H1 (cell line): ENCODE measurements at regions not wholly inside any gene's neighbourhood (a gene's known extent, or its start where the extent isn't known, plus 50 kb on each side); places are given as distances from the start of the nearest gene placed in this dataset.

ENCODE experiments used
- CTCF ChIA-PET: fragments of 300-600 bp; sonication (Branson Sonifier 250); formaldehyde crosslinking; loops from one replicate; lab custom pipeline; 2021; ENCODE audit not compliant: partially characterized antibody; lab: Charles Lee
- POLR2A ChIA-PET: fragments of 300-600 bp; sonication (Branson Sonifier 250); formaldehyde crosslinking; loops from one replicate; lab custom pipeline; 2021; ENCODE audit warnings: inconsistent platforms; ENCODE audit not compliant: partially characterized antibody; lab: Charles Lee
- DNase-seq, 2 experiments: peaks; one replicate each; pipeline versions ENCODE4 v3.0.0 to v3.0.0-alpha.2; 2010 to 2022; ENCODE audit warnings: low spot score in 2 of 2, low read depth in 1 of 2, mixed read lengths in 1 of 2
- FAIRE-seq: peaks from 2 replicates; lab custom pipeline; 2011; peaks lifted over from hg19 to GRCh38; lab: Jason Lieb, UNC
- H2AFZ ChIP-seq: 2 replicates; pipeline ENCODE4 v1.8.1; 2012; ENCODE audit warnings: low read length, inconsistent platforms
- H2AK5ac ChIP-seq: 2 replicates; pipeline ENCODE4 v1.6.1; 2013; ENCODE audit warnings: low read depth, low read length
- H2BK120ac ChIP-seq: replicated peaks from 2 replicates; pipeline ENCODE3; 2013; ENCODE audit warnings: low read depth, low read length, inconsistent platforms
- H2BK12ac ChIP-seq: 2 replicates; pipeline ENCODE4 v1.6.1; 2013; ENCODE audit warnings: low read depth, low read length
- H2BK15ac ChIP-seq: 2 replicates; pipeline ENCODE4 v1.6.1; 2013; ENCODE audit warnings: low read length
- H2BK20ac ChIP-seq: 2 replicates; pipeline ENCODE4 v1.6.1; 2013; ENCODE audit warnings: low read length
- H2BK5ac ChIP-seq: 2 replicates; pipeline ENCODE4 v1.6.1; 2013; ENCODE audit warnings: low read depth, low read length
- H3K14ac ChIP-seq: 2 replicates; pipeline ENCODE4 v1.6.1; 2013; ENCODE audit warnings: inconsistent platforms; ENCODE audit not compliant: insufficient read length
- H3K18ac ChIP-seq: 2 replicates; pipeline ENCODE4 v1.6.1; 2013; ENCODE audit warnings: low read length; ENCODE audit errors: extremely low read depth
- H3K23ac ChIP-seq: 2 replicates; pipeline ENCODE4 v1.6.1; 2013; ENCODE audit warnings: inconsistent platforms; ENCODE audit not compliant: insufficient read length
- H3K23me2 ChIP-seq: 2 replicates; pipeline ENCODE4 v1.6.1; 2013; ENCODE audit warnings: low read depth, low read length
- H3K27ac ChIP-seq: 2 replicates; pipeline ENCODE4 v1.6.1; 2011; ENCODE audit warnings: low read depth, low read length, inconsistent platforms
- H3K27me3 ChIP-seq, 4 experiments: replicated peaks in 1 of 4; 1 replicate in 1 of 4; 2 replicates in 3 of 4; pipeline versions ENCODE4 v1.6.1 to v1.8.1; 2011 to 2013; ENCODE audit warnings: low read length in 3 of 4, mild to moderate bottlenecking in 3 of 4, inconsistent platforms in 2 of 4, mixed read lengths in 2 of 4, moderate library complexity in 1 of 4; ENCODE audit not compliant: control insufficient read depth in 3 of 4, insufficient read depth in 3 of 4; ENCODE audit errors: extremely low read depth in 1 of 4
- H3K36me3 ChIP-seq, 4 experiments: 2 replicates each; pipeline versions ENCODE4 v1.6.1 to v1.8.1; 2011 to 2013; ENCODE audit warnings: mild to moderate bottlenecking in 4 of 4, low read length in 3 of 4, moderate library complexity in 2 of 4, control low read depth in 1 of 4, inconsistent platforms in 1 of 4; ENCODE audit not compliant: insufficient read depth in 4 of 4, control insufficient read depth in 2 of 4
- H3K4ac ChIP-seq: replicated peaks from 2 replicates; pipeline ENCODE3; 2013; ENCODE audit warnings: low read length, low read depth, mixed read lengths, inconsistent platforms; ENCODE audit not compliant: insufficient read length
- H3K4me1 ChIP-seq, 4 experiments: replicated peaks in 1 of 4; 1 replicate in 1 of 4; 2 replicates in 3 of 4; pipeline versions ENCODE4 v1.6.1 to v1.8.1; 2011 to 2013; ENCODE audit warnings: low read length in 3 of 4, inconsistent platforms in 2 of 4, mixed read lengths in 1 of 4; ENCODE audit not compliant: insufficient read depth in 4 of 4, control insufficient read depth in 3 of 4
- H3K4me2 ChIP-seq, 2 experiments: 2 replicates each; pipeline versions ENCODE4 v1.6.1 to v1.8.1; 2011 to 2013; ENCODE audit warnings: low read depth in 2 of 2, low read length in 2 of 2, control low read depth in 1 of 2, inconsistent platforms in 1 of 2, mild to moderate bottlenecking in 1 of 2; ENCODE audit not compliant: insufficient read depth in 1 of 2
- H3K4me3 ChIP-seq, 4 experiments: fragments of 200-600, 300-600 bp in 1 of 4; sonication (generic), shearing (Covaris generic), sonication (Bioruptor Twin) in 1 of 4; 2 replicates each; pipeline versions ENCODE4 v1.5.1 to v1.8.1; 2011 to 2016; ENCODE audit warnings: low read length in 4 of 4, low read depth in 3 of 4, control low read depth in 2 of 4, inconsistent platforms in 2 of 4, mild to moderate bottlenecking in 2 of 4, mixed read lengths in 1 of 4, moderate library complexity in 1 of 4; ENCODE audit not compliant: insufficient read depth in 2 of 4; ENCODE audit errors: extremely low read depth in 1 of 4
- H3K56ac ChIP-seq: replicated peaks from 2 replicates; pipeline ENCODE3; 2013; ENCODE audit warnings: low read depth, mild to moderate bottlenecking, mixed read lengths, low read length, inconsistent platforms; ENCODE audit not compliant: insufficient read length
- H3K79me1 ChIP-seq: 2 replicates; pipeline ENCODE4 v1.6.1; 2013; ENCODE audit warnings: low read depth, low read length, control low read depth
- H3K79me2 ChIP-seq, 2 experiments: 2 replicates each; pipeline versions ENCODE4 v1.6.1 to v1.8.1; 2012 to 2013; ENCODE audit warnings: low read length in 2 of 2, mild to moderate bottlenecking in 2 of 2, inconsistent platforms in 1 of 2; ENCODE audit not compliant: insufficient read depth in 2 of 2, control insufficient read depth in 1 of 2
- H3K9ac ChIP-seq, 4 experiments: replicated peaks in 1 of 4; 1 replicate in 1 of 4; 2 replicates in 3 of 4; pipeline versions ENCODE4 v1.6.1 to v1.8.1; 2011 to 2013; ENCODE audit warnings: low read depth in 3 of 4, low read length in 3 of 4, control low read depth in 2 of 4, mild to moderate bottlenecking in 2 of 4, moderate library complexity in 2 of 4, inconsistent platforms in 1 of 4; ENCODE audit errors: extremely low read depth in 1 of 4
- H3K9me3 ChIP-seq, 2 experiments: 2 replicates each; pipeline versions ENCODE4 v1.6.1 to v1.8.1; 2012 to 2013; ENCODE audit warnings: mild to moderate bottlenecking in 2 of 2, moderate library complexity in 2 of 2, control low read depth in 1 of 2, inconsistent platforms in 1 of 2, low read depth in 1 of 2, low read length in 1 of 2, mixed read lengths in 1 of 2; ENCODE audit not compliant: insufficient read depth in 2 of 2
- H4K20me1 ChIP-seq, 2 experiments: replicated peaks in 1 of 2; 2 replicates each; pipeline versions ENCODE3 to v1.8.1; 2011 to 2013; ENCODE audit warnings: inconsistent platforms in 2 of 2, low read length in 2 of 2, mild to moderate bottlenecking in 1 of 2; ENCODE audit not compliant: insufficient read depth in 2 of 2, control insufficient read depth in 1 of 2
- H4K5ac ChIP-seq: 2 replicates; pipeline ENCODE4 v1.6.1; 2013; ENCODE audit warnings: low read length, low read depth, mixed read lengths, inconsistent platforms; ENCODE audit not compliant: insufficient read length
- H4K8ac ChIP-seq: 2 replicates; pipeline ENCODE4 v1.8.0; 2013; ENCODE audit warnings: mild to moderate bottlenecking, moderate library complexity, low read length, inconsistent platforms; ENCODE audit not compliant: insufficient read depth; ENCODE audit errors: extremely low read depth
- H4K91ac ChIP-seq: replicated peaks from 2 replicates; pipeline ENCODE3; 2013; ENCODE audit warnings: low read length, mixed read lengths, inconsistent platforms; ENCODE audit not compliant: insufficient read length
- BRCA1 ChIP-seq: IDR thresholded peaks from 2 replicates; pipeline ENCODE4 v1.6.1; 2012; ENCODE audit warnings: low read depth, low read length, improper control_type of control experiment
- CBX5 ChIP-seq: fragments of 300-800, 300-1000 bp; sonication (generic); IDR thresholded peaks from 2 replicates; pipeline ENCODE4 v1.7.1; 2016; ENCODE audit warnings: antibody characterized with exemption, low read length, low read depth
- CBX8 ChIP-seq: fragments of 300-800, 300-1000 bp; sonication (generic); IDR thresholded peaks from 2 replicates; pipeline ENCODE4 v1.7.1; 2016; ENCODE audit warnings: low read depth, low read length, borderline replicate concordance
- CREB1 ChIP-seq: IDR thresholded peaks from 2 replicates; pipeline ENCODE4 v1.6.1; 2012; ENCODE audit warnings: inconsistent platforms
- CTBP2 ChIP-seq: IDR thresholded peaks from 2 replicates; pipeline ENCODE4 v1.7.0; 2011; ENCODE audit warnings: borderline replicate concordance, mild to moderate bottlenecking, moderate library complexity, mixed read lengths, low read length; ENCODE audit not compliant: insufficient read depth, insufficient read length
- EGR1 ChIP-seq: IDR thresholded peaks from 2 replicates; pipeline ENCODE4 v1.6.1; 2011; ENCODE audit warnings: low read depth, low read length, borderline replicate concordance
- RFX5 ChIP-seq: IDR thresholded peaks from 2 replicates; pipeline ENCODE4 v1.6.1; 2011; ENCODE audit warnings: low read depth, low read length, improper control_type of control experiment, borderline replicate concordance
- SUZ12 ChIP-seq: fragments of 200-600 bp; sonication (generic); IDR thresholded peaks from 2 replicates; pipeline ENCODE4 v1.6.1; 2012; ENCODE audit warnings: mild to moderate bottlenecking, inconsistent platforms, low read length, moderate library complexity, mixed read lengths
- USF2 ChIP-seq: IDR thresholded peaks from 2 replicates; pipeline ENCODE4 v1.6.1; 2011; ENCODE audit warnings: low read length, improper control_type of control experiment
- ZNF274 ChIP-seq: IDR thresholded peaks from 2 replicates; pipeline ENCODE4 v1.7.0; 2012; ENCODE audit warnings: low read length, borderline replicate concordance; ENCODE audit errors: extremely low read depth
- WGBS, 2 experiments: shearing (Covaris generic) in 1 of 2; methylation state at CpG; one replicate each; pipeline versions ENCODE4 v1.1.6 to v1.1.7; 2013 to 2015; ENCODE audit warnings: low lambda C conversion rate in 2 of 2, mixed read lengths in 2 of 2, inconsistent platforms in 1 of 2, low coverage in 1 of 2, missing lambda C conversion rate in 1 of 2; ENCODE audit not compliant: insufficient replicate concordance in 2 of 2, insufficient coverage in 1 of 2, insufficient read length in 1 of 2; ENCODE audit errors: extremely low coverage in 1 of 2, missing lambda C conversion rate in 1 of 2; 5-methylcytosine and 5-hydroxymethylcytosine counted together
- TF ChIP-seq, protein P1 (sequence below): IDR thresholded peaks from 2 replicates; pipeline ENCODE4 v1.6.1; 2012; ENCODE audit warnings: low read length, inconsistent platforms

DNA sequence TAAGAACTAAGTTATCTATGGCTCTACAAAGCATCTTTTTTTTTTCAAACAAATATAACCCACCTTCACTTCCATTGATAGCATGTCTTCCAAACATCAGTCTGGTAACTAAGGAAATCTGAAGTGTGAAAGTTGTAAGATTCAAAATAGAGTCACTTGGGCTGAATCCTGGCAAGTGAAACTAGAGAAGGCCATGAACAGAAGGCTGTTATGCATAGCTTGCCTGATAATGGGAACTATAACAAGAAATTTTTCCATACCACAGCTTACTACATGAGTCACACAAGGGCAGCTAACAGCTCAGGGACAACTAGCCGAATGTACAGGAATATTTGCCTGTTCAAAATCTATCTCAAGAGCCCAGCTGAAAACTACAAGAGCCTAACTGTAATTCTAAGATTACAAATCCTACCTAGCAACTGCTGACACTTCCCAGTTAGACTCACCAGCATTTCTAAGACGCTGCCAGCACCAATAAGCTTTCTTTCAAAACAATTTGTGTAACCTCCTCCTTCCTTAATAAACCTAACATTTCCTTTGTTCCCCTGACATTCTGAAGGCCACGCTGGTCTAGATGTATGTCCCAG is 1066.5 kb downstream of the PLOD2 start:
- no peaks in the 10 kb centered on the region for H3K36me3 ChIP-seq
- no peak overlapping the region for H2BK20ac ChIP-seq
- 44% methylated on average over 3 of the region's 3 CpGs; no CpG with 5 or more reads in 1 of the 2 experiments for WGBS, 2 experiments
- no peaks in the 10 kb centered on the region for H3K4me1 ChIP-seq
- H3K27me3 ChIP-seq, result no peaks in the 10 kb centered on the region
- H3K23ac ChIP-seq, result no peak overlapping the region
- POLR2A ChIA-PET, result no interaction called here
- no peak overlapping the region for H3K27ac ChIP-seq
- H3K18ac ChIP-seq, result no peak overlapping the region
- no peak overlapping the region for H2BK12ac ChIP-seq
- H3K79me1 ChIP-seq, result no peaks in the 10 kb centered on the region
- no peak overlapping the region for H4K91ac ChIP-seq
- H3K14ac ChIP-seq, result no peak overlapping the region
- H4K5ac ChIP-seq, result no peak overlapping the region
- no peak overlapping the region for H3K56ac ChIP-seq
- no peak overlapping the region for H4K8ac ChIP-seq
- H2AFZ ChIP-seq, result peak overlapping the region; percentile 28; the same call in 1 of the 2 replicates
- no peak overlapping the region for H2AK5ac ChIP-seq
- no peak overlapping the region for H3K4me3 ChIP-seq
- no peaks in the 10 kb centered on the region for H3K79me2 ChIP-seq
- no peak overlapping the region for H3K4ac ChIP-seq
- DNase-seq, result no peak
- H3K9me3 ChIP-seq, result no peaks in the 10 kb centered on the region
- no peak overlapping the region for H2BK5ac ChIP-seq
- no peaks in the 10 kb centered on the region for H3K23me2 ChIP-seq
- no peaks in the 10 kb centered on the region for H4K20me1 ChIP-seq
- no peak overlapping the region for H2BK15ac ChIP-seq
- no peak overlapping the region for H3K4me2 ChIP-seq
- no peak overlapping the region for H2BK120ac ChIP-seq
- peak; percentile 50 for FAIRE-seq
- CTCF ChIA-PET, result no interaction called here
- H3K9ac ChIP-seq, result no peak overlapping the region
- no peak for TF ChIP-seq USF2
- no peak for TF ChIP-seq CBX5
- no peak for TF ChIP-seq EGR1
- TF ChIP-seq CTBP2, result no peak
- no peak for TF ChIP-seq SUZ12
- no peak for TF ChIP-seq BRCA1
- TF ChIP-seq CREB1, result peak; percentile 93
- no peak for TF ChIP-seq CBX8
- TF ChIP-seq, protein P1, sequence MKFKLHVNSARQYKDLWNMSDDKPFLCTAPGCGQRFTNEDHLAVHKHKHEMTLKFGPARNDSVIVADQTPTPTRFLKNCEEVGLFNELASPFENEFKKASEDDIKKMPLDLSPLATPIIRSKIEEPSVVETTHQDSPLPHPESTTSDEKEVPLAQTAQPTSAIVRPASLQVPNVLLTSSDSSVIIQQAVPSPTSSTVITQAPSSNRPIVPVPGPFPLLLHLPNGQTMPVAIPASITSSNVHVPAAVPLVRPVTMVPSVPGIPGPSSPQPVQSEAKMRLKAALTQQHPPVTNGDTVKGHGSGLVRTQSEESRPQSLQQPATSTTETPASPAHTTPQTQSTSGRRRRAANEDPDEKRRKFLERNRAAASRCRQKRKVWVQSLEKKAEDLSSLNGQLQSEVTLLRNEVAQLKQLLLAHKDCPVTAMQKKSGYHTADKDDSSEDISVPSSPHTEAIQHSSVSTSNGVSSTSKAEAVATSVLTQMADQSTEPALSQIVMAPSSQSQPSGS, result no peak
- no peak for TF ChIP-seq ZNF274
- peak; percentile 98 for TF ChIP-seq RFX5
